VCaP (cell line): ENCODE measurements at regions not wholly inside any gene's neighbourhood (a gene's known extent, or its start where the extent isn't known, plus 50 kb on each side); places are given as distances from the start of the nearest gene placed in this dataset.

Experiments
- H3K27ac ChIP-seq: fragments of 450-650 bp; 2 replicates; pipeline ENCODE4 v1.5.1; 2017
- CTCF ChIP-seq: fragments of 450-650 bp; conservative IDR thresholded peaks from 2 replicates; pipeline ENCODE4 v1.5.1; 2017; ENCODE audit warnings: mild to moderate bottlenecking, moderate library complexity

GRCh38 chr5:5619546-5619945 lies 197.1 kb downstream of the ICE1 start:
- no peak overlapping the region for H3K27ac ChIP-seq

GRCh38 chr5:5617024-5617423 lies 194.5 kb downstream of the ICE1 start:
- no peak for TF ChIP-seq CTCF
- H3K27ac ChIP-seq = no peak overlapping the region

More at GRCh38 chr5:5619546-5619945, 197.1 kb downstream of the ICE1 start:
- TF ChIP-seq CTCF = no peak

GRCh38 chr5:5616247-5616895 lies 193.9 kb downstream of the ICE1 start:
- no peak overlapping the region for H3K27ac ChIP-seq
- no peak for TF ChIP-seq CTCF

- H3K27ac ChIP-seq = no peak overlapping the region
- TF ChIP-seq CTCF = no peak
Measured at GRCh38 chr5:5615569-5615968, 193.1 kb downstream of the ICE1 start.

- no peak overlapping the region for H3K27ac ChIP-seq
- TF ChIP-seq CTCF = no peak
Measured at GRCh38 chr5:5613261-5613990, 190.9 kb downstream of the ICE1 start.

- TF ChIP-seq CTCF = no peak
- H3K27ac ChIP-seq = no peak overlapping the region
Measured at GRCh38 chr5:5612096-5612495, 189.6 kb downstream of the ICE1 start.

GRCh38 chr5:5609935-5610334 lies 187.5 kb downstream of the ICE1 start:
- TF ChIP-seq CTCF = no peak

More at GRCh38 chr5:5609935-5610334, 187.5 kb downstream of the ICE1 start:
- no peak overlapping the region for H3K27ac ChIP-seq
